Cardiac muscle cell (in vitro differentiated cells and primary cell): ENCODE measurements at regions not wholly inside any gene's neighbourhood (a gene's known extent, or its start where the extent isn't known, plus 50 kb on each side); places are given as distances from the start of the nearest gene placed in this dataset.

ENCODE experiments used
- DNase-seq, 2 donors: peaks; one replicate each; pipeline versions ENCODE4 v3.0.0 to v3.0.0-alpha.2; 2010 to 2017; ENCODE audit warnings: low read depth in 1 of 2, low spot score in 1 of 2
- H3K27ac ChIP-seq: fragments of 200-600 bp; sonication (generic); 2 replicates; pipeline ENCODE4 v1.5.1; 2016
- H3K27me3 ChIP-seq: fragments of 200-600 bp; sonication (generic); 2 replicates; pipeline ENCODE4 v1.6.0; 2016; ENCODE audit warnings: control low read depth
- H3K36me3 ChIP-seq: fragments of 200-600 bp; sonication (generic); 2 replicates; pipeline ENCODE4 v1.5.1; 2016; ENCODE audit warnings: control low read depth
- H3K4me1 ChIP-seq: fragments of 200-600 bp; sonication (generic); 2 replicates; pipeline ENCODE4 v1.8.1; 2017; ENCODE audit warnings: low read depth, mild to moderate bottlenecking, mixed run types
- H3K4me3 ChIP-seq: fragments of 200-600 bp; sonication (generic); 2 replicates; pipeline ENCODE4 v1.5.1; 2016; ENCODE audit warnings: mild to moderate bottlenecking
- H3K9me3 ChIP-seq: fragments of 200-600 bp; sonication (generic); 2 replicates; pipeline ENCODE4 v1.5.1; 2017; ENCODE audit warnings: low read depth, mild to moderate bottlenecking, control low read depth
- TF ChIP-seq, protein P1 (sequence below): IDR thresholded peaks from 2 replicates; pipeline ENCODE4 v1.5.1; 2012; ENCODE audit warnings: low read depth, mild to moderate bottlenecking, low read length

DNA sequence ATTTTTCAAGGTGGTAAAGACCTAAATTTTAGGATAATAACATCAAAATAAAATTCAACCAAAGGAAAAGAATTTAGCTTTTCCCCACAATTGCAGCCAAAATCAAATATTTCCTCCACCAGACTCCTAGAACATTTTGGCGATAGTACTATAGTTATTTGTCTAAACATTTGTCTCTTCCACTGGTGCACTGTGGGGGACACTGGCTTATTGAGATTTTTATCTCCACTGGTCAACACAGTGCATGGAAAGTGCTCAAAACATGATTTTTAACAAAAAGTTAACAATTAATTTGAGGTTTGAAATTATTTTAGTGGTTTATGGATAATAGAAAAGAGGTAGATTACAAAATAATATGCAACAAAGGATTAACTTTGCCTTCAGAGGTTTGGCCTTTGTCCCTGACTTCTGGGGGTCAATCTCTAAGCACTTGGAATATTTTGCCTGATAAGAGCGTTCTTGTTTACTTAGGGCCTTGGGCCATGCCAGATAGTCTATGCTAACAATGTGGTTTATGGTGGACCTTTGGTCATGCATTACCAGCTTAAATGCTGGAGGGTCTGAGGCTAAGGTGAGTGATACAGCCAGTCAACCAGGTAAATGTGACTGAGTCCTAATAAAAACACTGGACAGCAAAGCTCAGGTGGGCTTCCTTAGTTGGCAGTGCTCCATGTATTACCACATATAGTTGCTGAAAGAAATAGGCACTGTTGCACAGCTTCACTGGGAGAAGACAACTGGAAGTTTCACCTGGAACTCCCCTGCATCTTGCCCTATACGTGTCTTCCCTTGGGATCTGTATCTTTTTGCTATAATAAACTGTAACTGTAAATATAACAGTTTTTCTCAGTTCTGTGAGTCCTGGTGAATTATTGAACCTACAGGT, 67.2 kb upstream of the SATB2 start:
- TF ChIP-seq, protein P1, sequence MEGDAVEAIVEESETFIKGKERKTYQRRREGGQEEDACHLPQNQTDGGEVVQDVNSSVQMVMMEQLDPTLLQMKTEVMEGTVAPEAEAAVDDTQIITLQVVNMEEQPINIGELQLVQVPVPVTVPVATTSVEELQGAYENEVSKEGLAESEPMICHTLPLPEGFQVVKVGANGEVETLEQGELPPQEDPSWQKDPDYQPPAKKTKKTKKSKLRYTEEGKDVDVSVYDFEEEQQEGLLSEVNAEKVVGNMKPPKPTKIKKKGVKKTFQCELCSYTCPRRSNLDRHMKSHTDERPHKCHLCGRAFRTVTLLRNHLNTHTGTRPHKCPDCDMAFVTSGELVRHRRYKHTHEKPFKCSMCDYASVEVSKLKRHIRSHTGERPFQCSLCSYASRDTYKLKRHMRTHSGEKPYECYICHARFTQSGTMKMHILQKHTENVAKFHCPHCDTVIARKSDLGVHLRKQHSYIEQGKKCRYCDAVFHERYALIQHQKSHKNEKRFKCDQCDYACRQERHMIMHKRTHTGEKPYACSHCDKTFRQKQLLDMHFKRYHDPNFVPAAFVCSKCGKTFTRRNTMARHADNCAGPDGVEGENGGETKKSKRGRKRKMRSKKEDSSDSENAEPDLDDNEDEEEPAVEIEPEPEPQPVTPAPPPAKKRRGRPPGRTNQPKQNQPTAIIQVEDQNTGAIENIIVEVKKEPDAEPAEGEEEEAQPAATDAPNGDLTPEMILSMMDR = no peak
- Histone ChIP-seq H3K9me3 (no peaks in the 10 kb centered on the region), H3K27me3 (no peaks in the 10 kb centered on the region), H3K4me1 (no peaks in the 10 kb centered on the region), H3K4me3 (no peak overlapping the region), H3K36me3 (no peaks in the 10 kb centered on the region), H3K27ac (no peak overlapping the region)
- DNase-seq = no peak

DNA sequence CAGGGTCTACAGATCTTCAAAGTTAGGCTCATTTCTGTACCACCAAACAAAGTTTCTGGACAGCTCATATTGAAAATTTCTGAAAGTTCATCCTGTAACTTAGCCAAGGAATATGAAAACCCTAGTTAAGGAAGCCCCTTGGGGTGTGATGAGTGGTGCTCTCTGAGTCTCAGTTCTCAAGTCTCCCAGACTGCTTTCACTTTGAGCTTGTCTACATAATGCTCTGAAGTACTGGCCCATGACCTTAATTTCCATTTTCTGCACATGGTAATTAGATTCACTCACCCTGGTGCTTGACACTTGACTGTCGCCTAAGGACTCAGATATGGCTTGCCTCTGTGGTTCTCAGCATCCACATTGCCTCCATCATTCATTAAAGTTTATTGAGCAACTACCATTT, 51.7 kb upstream of the SATB2 start:
- DNase-seq = no peak
- H3K36me3 ChIP-seq = no peaks in the 10 kb centered on the region
- no peaks in the 10 kb centered on the region for H3K9me3 ChIP-seq
- H3K27me3 ChIP-seq = no peaks in the 10 kb centered on the region
- H3K4me3 ChIP-seq = no peak overlapping the region
- no peaks in the 10 kb centered on the region for H3K4me1 ChIP-seq
- H3K27ac ChIP-seq = no peak overlapping the region
- TF ChIP-seq, protein P1 = no peak
